Stimulated activated CD4-positive, alpha-beta T cell treated with anti-CD3 and anti-CD28 coated beads, Interleukin-1b, Interleukin-23, amount 100 ng/mL, for 48 hours (primary cell): ENCODE measurements at regions not wholly inside any gene's neighbourhood (a gene's known extent, or its start where the extent isn't known, plus 50 kb on each side); places are given as distances from the start of the nearest gene placed in this dataset.
"Not testable (repeated sequence)": the region's sequence is repeated elsewhere in the genome, so short reads cannot be mapped to it uniquely, and the experiment has no call there.

Source experiments
- DNase-seq: peaks from one replicate; pipeline ENCODE4 v3.0.0-alpha.2; 2020

DNA sequence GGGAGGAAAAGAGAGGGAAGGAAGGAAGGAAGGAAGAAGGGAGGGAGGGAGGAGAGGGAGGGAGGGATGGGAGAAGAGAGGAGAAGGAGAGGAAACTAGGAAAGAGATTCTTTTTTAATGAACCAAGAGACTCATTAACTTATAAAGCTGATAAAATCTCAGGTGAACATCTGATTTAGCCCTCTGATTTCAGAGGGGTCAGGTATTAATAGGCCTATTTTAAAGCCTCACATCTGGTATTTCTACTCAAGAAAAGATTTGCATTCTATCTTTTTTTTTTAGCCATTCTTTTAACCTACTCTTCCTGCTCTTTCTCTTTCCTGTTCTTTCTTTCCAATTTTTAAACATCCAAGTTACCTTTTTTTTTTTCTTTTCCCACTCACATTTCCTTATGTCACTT is 103.3 kb upstream of the CPEB2 start:
- no peak for DNase-seq

GRCh38 chr4:14902342-14902741 is 99.9 kb upstream of the CPEB2 start:
- no peak for DNase-seq

DNA sequence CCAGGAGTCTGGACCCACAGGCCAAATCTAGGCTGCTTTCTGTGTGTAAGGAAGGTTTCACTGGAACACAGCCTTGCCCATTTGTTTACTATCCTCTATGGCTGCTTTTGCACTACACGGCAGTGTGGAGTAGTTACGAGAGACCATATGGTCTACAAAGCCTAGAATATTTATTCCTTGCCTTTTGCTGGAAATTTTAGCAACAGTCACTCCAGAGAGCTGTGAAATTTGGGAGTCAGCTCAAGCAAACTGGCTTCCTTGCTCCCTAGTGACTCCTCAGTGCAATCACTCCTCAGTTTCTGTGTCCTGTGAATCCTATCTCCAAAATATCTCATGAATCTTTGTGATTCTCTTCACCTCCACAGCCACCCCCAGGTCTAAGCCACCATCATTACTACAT is 99.0 kb upstream of the CPEB2 start:
- DNase-seq: no peak

GRCh38 chr4:14906805-14907204 is 95.5 kb upstream of the CPEB2 start:
- no peak for DNase-seq

DNA sequence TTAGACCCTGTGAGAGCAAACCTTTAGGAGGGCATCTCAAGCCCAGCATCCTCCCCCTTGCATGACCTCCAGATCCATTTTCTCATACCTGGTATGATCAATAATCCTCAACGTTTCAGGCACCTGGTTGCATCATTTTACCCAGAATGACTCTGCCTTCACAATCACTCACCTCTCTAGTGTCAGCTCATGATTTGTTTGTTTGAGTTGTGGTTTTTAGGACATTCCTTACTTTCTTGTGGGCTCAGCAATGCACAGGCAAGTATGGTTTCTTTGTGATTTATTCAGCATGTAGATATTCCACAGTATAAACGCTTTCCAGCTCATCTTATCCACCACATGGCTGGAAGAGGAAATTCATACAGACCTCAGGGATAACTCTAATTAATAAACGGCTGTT is 93.6 kb upstream of the CPEB2 start:
- no peak for DNase-seq

DNA sequence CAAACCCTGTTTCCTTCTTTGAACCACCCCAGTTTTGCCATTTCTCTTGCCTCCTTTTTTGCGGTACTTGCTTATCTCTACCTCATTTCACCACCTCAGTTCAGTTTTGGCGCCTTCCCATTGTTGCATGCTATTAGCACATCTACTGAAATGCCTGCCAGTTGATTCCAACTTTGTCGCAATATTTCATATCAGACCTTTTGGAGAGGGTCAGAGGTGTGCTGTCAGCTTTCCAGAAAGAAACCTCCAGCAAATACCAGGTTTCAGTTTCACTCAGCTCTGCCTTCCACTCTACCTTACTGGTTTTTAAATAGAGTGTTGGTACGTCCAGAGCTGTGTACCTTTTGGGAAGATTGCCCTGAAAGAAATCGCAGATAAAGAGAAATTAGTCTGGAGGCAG is 91.9 kb upstream of the CPEB2 start:
- no peak for DNase-seq

DNA sequence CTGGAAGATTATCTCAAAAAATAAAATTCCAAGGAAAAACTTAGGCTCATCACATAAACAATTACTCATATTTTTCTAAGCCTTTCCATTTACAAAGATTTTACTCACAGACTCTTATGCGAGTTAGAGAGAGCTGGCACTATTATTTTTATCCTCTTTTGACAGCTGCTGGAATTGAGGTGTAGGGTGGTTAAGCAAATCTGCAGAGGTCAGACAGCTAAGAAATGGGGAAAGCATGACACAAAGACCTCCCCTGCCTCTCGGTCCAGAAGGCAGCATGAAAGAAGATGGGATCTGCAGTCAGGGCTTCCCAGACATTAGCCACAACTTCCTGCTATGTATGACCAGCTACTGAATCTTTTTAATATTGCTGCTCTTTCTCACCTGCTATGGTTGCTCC is 89.9 kb upstream of the CPEB2 start:
- no peak for DNase-seq

DNA sequence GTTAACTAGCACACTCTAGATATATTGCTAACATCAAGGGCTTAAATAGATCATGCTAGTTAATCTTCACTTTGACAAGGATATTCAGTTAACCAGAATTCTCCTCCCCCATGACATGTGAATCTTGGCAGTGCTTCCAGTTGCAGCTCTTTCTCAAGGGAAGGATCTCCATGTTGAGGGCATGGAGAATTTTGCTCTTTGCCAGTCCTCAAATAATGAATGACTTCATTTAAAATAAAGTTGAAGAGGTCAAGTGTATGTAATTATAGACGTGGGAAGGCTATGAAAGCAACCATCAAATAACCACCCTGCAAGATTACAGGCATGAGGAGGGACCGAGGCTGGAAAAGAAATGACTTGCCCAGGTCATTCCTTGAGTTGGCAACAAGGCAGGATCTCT is 87.3 kb upstream of the CPEB2 start:
- no peak for DNase-seq

DNA sequence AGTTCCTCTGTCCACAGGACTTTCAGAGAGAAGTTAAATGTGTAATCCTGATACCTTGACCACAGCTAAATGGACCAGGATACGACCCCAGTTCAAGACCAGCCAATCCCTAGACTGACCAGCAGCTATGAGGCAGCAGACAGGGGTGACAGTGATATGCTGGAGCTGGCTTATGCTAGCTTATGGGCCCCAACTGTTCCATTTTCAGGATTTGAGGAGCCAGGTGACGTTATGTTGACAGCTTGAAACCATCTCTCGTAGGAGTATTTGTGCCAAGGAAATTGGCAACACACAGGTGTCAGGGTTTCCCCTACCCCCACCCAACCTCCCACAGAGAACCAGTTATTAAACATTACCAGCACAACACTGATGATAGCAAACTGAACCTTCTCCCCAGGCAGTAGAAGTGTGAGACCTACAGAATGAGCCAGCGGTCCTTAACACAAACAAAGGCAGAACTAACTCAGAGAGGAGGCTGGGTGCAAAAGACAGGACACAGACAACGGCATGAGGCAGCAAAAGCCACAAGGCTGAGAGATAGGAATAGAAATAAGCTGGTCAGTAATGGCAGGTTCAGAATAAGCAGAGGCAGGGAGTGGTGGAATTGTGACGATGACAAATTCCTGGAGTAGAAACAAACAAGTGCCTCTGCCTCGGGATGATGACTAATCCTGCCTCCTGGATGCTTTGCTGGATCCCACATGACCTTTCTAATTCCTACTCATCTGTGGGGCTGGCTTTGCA is 85.6 kb upstream of the CPEB2 start:
- no peak for DNase-seq

DNA sequence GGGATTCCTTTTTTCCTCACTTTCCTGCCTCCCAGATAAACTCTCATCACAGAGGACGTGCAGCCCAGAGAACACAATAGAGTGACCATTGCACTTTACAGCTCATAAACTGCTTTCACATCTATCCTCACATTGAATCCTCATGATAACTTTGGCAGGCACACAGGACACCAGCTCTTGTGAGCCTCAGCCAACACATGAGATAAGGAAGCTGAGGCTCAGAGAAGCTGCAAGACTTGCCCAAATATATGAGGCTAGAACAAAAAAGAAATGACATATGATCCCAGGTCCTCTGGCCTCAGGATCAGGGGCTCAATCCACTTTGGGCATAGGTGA is 85.0 kb upstream of the CPEB2 start:
- DNase-seq: no peak

DNA sequence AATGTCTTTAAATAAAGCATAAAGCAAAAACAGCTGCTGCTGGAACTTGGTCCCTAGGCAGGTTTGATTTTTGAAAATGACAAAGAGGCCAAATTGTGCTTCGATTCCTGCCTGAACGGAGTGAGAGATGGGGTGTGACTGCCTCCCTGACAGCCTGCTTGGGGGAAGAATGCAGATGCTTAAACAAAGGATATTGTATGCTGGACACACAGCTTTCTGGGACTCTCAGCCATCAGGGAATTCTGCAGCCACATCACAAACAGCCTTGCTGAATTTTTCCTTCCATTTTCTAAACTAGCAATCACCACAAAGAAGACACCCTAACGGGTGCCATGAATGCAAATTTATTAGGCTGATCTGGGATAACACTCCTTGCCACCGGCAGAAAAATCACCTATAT is 83.9 kb upstream of the CPEB2 start:
- DNase-seq: no peak

GRCh38 chr4:14919785-14920184 is 82.5 kb upstream of the CPEB2 start:
- DNase-seq: no peak

GRCh38 chr4:14920237-14920636 is 82.0 kb upstream of the CPEB2 start:
- DNase-seq: no peak

DNA sequence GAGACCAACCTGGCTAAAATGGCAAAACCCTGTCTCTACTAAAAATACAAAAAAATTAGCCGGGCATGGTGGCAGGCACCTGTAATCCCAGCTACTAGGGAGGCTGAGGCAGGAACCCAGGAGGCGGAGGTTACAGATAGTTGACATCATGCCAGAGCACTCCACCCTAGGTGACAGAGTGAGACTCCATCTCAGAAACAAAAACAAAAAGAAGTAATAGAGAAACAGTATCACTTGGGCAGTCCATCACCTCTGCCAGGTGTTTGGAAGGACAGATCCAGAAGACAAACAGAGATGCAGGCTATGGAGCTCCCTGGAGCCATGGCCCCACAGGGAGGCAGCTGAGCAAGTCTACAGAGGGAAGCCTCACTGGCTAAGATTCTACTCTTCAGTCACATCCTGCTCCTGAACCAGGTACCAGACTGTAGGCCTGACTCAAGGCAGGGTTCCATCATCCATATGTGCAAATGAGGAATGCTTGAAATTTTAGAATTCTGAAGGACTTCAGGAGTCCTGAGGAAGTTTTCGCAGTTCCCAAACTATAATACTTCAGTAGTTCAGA is 81.4 kb upstream of the CPEB2 start:
- DNase-seq: peak; percentile 9

DNA sequence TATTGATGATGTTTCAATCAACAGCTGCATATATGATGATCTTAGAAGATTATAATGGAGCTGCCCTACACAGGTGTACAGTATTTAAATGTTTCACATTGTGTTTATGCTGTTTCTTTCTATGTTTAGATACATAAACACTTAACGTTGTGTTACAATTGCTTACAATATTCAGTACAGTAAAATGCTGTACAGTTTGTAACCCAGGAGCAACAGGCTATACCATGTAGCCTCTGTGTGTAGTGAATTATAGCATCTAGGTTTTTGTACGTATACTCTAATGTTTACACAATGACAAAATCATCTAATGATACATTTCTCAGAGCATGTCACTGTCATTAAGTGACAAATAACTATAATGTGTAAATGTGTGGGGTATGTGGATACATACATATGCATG is 80.5 kb upstream of the CPEB2 start:
- not testable (repeated sequence) for DNase-seq

DNA sequence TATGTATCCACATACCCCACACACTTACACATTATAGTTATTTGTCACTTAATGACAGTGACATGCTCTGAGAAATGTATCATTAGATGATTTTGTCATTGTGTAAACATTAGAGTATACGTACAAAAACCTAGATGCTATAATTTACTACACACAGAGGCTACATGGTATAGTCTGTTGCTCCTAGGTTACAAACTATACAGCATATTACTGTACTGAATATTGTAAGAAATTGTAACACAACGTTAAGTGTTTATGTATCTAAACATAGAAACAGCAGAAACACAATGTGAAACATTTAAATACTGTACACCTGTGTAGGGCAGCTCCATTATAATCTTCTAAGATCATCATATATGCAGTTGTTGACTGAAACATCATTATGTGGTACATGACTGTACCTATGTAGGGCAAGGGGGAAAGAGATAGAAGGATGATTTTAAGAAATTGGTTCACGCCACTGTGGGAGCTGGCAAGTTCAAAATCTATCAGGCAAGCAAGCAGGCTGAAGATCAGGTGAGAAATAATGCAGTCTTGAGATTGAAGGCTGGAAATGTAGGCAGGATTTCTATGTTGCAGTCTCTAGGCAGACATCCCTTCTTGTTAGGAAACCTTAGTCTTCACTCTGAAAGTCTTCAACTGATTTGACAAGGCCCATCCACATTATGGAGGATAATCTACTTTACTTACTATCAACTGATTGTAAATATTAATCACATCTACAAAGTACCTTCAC is 78.0 kb upstream of the CPEB2 start:
- no peak for DNase-seq

- no peak for DNase-seq
These were observed 77.4 kb upstream of the CPEB2 start for GRCh38 chr4:14924812-14925344.

DNA sequence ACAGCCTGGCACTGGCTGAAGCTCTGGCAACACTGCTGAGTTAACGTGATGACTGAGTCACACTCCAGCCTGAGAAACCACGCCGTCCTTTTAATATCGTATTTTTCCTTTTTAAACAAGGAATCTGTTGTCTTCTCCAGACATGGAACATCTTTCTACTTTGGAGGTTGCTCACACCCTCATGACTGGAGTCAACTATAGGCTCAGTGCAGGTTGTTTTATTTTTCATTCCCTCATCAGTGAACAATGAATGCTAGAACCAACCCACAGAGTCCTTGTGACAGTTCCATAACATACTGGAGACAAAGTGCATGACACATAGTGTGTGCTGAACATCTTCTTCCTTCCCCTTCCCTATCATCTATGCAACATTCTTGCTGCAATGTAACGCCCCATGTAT is 76.8 kb upstream of the CPEB2 start:
- no peak for DNase-seq

DNA sequence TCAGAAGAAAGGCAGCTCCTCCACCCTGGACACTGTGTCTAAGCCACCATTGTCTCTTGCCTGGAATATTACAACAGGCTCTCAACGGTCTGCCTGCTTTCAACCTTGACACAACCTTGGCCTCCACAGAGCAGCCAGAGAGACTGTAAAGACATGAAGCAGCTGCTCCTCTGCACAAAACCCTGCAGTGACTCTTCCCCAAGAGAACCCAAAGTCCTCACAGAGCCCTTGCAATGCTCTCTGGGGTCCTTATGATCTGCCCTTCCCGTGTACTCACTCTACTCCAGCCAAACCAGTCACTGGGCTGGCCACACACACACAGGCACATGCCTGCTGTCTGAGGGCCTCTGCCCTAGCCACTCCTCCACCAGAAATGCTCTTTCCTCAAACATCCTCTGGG is 75.9 kb upstream of the CPEB2 start:
- no peak for DNase-seq

GRCh38 chr4:14928035-14928434 is 74.2 kb upstream of the CPEB2 start:
- DNase-seq: no peak

GRCh38 chr4:14929669-14930068 is 72.6 kb upstream of the CPEB2 start:
- no peak for DNase-seq

GRCh38 chr4:14934704-14935390 is 67.4 kb upstream of the CPEB2 start:
- no peak for DNase-seq

DNA sequence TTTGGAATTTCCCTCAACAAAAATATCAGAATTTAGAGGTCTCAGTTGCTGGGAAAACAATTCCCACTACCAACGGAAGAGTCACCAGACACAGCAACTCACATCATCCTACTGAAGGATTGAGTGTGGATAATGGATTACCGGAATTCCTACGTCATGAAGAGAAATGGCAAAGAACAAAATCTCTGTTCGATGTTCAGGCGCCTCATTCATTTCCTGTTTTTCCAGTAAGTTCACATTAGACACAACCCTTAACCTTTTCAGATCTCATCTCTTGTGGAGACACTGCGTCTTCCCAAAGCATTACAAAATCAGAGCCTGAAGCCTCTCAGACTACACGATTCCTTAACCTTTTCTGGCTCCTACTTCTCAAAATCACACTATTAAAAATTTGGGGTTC is 58.5 kb upstream of the CPEB2 start:
- no peak for DNase-seq

GRCh38 chr4:14952352-14952751 is 49.9 kb upstream of the CPEB2 start:
- DNase-seq: no peak
